ENCODE measurements at regions not wholly inside any gene's neighbourhood (a gene's known extent, or its start where the extent isn't known, plus 50 kb on each side); places are given as distances from the start of the nearest gene placed in this dataset.

DNA sequence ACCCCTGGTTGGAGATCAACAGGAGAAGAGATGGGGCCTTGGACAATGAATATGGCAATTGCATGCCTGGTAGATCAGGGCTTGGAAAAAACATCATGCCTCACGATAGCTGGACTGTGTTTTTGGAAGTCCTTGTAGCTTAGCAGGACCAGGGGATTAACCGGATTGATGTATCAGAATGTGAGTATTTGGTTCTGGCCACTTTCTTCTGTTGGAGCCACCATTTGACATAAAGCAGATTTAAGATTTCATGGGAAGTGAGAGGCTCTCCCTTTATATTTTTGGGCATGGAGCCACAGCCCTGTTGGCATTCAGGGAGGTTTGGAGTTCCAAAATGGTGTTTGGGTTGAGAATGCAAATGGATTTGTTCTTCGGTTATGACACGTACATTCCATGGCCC lies 424.7 kb upstream of the MAF start:
- H3K4me1 ChIP-seq: peaks cover 0 to 10% (median 0%) of the 10 kb centered on the region in 4 donors
- no peaks in the 10 kb centered on the region for H3K9me3 ChIP-seq
- DNase-seq: no peak
- TF ChIP-seq POLR2A (IDR thresholded peaks at IDR 0.05): no peak
- H3K27me3 ChIP-seq: no peaks in the 10 kb centered on the region
- H3K36me3 ChIP-seq: no peaks in the 10 kb centered on the region
- H3K4me3 ChIP-seq: no peak overlapping the region
- H3K27ac ChIP-seq: peak overlapping the region in 1 of 4 donors; percentile 4

DNA sequence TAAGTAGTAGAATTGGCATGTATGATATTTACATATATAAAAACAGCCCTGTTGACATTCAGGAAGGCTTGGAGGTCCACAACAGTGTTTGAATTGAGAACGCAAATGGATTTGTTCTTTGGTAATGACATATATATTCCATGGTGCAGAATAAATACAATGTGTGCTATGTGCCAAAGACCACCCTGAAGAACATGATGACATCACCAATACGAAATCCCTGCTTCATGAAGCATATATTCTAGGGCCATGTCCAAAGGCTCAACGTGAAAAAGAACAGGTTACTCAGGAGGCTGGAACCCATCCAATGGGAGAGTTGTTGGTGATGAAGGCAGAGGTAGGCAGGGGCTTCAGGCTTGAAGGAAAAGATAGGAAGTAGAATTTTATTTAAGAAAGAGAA lies 423.9 kb upstream of the MAF start:
- DNase-seq: no peak
- peaks cover 0 to 10% (median 0%) of the 10 kb centered on the region in 4 donors for H3K4me1 ChIP-seq
- H3K4me3 ChIP-seq: no peak overlapping the region
- H3K27me3 ChIP-seq: no peaks in the 10 kb centered on the region
- TF ChIP-seq CTCF (IDR thresholded peaks at IDR 0.05): no peak
- no peak for TF ChIP-seq POLR2A (IDR thresholded peaks at IDR 0.05)
- no peaks in the 10 kb centered on the region for H3K36me3 ChIP-seq
- no peak overlapping the region for H3K27ac ChIP-seq
- no peaks in the 10 kb centered on the region for H3K9me3 ChIP-seq

DNA sequence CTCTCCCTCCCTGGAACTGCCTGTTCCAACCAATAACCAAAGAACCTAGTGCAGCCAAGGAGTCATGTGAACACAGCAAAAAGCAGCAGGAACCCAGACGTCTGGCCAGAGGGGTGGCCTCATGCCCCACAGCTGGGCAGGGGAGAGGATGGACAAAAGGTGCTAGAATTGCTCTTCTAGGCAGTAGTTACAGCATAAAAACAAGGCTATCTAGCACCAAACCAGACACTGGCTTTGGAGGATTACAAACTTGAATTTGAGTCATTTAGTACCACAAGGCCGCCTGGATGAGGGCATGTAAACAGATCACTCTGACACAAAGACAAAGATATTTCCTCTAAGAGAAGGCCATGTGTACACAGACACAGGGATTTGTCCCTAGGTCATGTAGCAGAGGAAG lies 423.3 kb upstream of the MAF start:
- Histone ChIP-seq H3K4me1 (peaks cover 0 to 10% (median 0%) of the 10 kb centered on the region in 4 donors), H3K27me3 (no peaks in the 10 kb centered on the region), H3K9me3 (no peaks in the 10 kb centered on the region), H3K27ac (no peak overlapping the region), H3K36me3 (no peaks in the 10 kb centered on the region), H3K4me3 (no peak overlapping the region)
- DNase-seq: no peak
- TF ChIP-seq CTCF (IDR thresholded peaks at IDR 0.05) (no peak), POLR2A (IDR thresholded peaks at IDR 0.05) (no peak)

- DNase-seq: no peak
- H3K9me3 ChIP-seq: no peaks in the 10 kb centered on the region
- TF ChIP-seq CTCF (IDR thresholded peaks at IDR 0.05): no peak
- TF ChIP-seq POLR2A (IDR thresholded peaks at IDR 0.05): no peak
These were observed 418.9 kb upstream of the MAF start for GRCh38 chr16:80019395-80019794.

DNA sequence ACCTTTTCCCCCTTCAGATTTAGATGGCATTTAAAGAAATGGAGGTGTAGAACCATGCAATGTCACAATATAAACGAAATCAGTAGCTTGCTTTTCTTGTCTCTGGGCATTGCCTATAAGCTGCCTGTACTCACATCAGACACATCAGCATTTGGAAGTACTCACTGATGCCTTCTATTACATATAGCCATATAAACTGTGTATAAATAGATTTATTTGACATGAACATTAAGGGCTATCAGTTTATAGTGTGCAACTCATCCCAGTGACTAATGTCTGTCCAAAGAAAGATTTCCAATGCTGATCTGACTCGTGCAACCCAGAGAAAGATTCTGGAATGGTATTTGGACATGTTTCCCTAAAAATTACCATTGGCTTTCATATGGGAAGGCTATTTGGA lies 417.9 kb upstream of the MAF start:
- H3K27me3 ChIP-seq: no peaks in the 10 kb centered on the region
- DNase-seq: no peak
- no peaks in the 10 kb centered on the region for H3K9me3 ChIP-seq
- TF ChIP-seq POLR2A (IDR thresholded peaks at IDR 0.05): no peak
- no peak for TF ChIP-seq CTCF (IDR thresholded peaks at IDR 0.05)
- H3K27ac ChIP-seq: no peak overlapping the region
- no peaks in the 10 kb centered on the region for H3K36me3 ChIP-seq
- no peaks in the 10 kb centered on the region for H3K4me1 ChIP-seq
- H3K4me3 ChIP-seq: no peak overlapping the region

More at GRCh38 chr16:80019395-80019794, 418.9 kb upstream of the MAF start:
- Histone ChIP-seq H3K4me1 (no peaks in the 10 kb centered on the region), H3K27ac (no peak overlapping the region), H3K36me3 (no peaks in the 10 kb centered on the region), H3K27me3 (no peaks in the 10 kb centered on the region), H3K4me3 (no peak overlapping the region)

DNA sequence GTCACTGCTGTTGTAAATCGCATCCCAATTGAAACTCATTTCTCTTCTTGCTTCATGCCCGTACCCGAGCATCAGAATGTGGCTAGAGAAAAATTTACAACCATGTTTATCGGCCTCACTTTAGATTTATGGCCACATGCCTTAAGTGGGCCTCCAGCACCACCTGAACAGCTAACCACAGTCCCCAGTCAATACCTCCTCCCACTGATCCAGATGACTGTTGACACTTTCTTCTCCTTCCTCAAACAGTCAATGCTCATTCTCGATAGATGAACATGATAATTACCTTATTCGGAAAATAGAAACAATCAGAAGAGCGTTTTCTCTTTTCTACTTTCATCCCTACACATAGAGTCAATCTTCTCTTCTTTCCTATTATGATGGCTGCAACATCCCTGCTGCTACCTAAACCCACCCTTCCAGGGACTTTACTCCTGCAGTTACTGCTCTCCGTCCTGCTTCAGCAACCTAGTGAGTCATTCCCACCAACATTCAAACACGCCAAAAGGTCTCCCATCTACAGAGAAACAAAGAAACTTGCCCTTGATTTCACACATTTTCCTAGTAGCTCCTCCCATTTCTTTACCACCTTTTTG lies 416.3 kb upstream of the MAF start:
- H3K9me3 ChIP-seq: no peaks in the 10 kb centered on the region
- no peaks in the 10 kb centered on the region for H3K27me3 ChIP-seq
- TF ChIP-seq POLR2A (IDR thresholded peaks at IDR 0.05) (no peak), CTCF (IDR thresholded peaks at IDR 0.05) (no peak)
- no peak overlapping the region for H3K4me3 ChIP-seq
- H3K36me3 ChIP-seq: no peaks in the 10 kb centered on the region
- H3K27ac ChIP-seq: no peak overlapping the region
- DNase-seq: no peak
- no peaks in the 10 kb centered on the region for H3K4me1 ChIP-seq

Measured in Peyer's patch (tissue), 4 donors.